Skeletal muscle cell (primary cell): ENCODE measurements at regions not wholly inside any gene's neighbourhood (a gene's known extent, or its start where the extent isn't known, plus 50 kb on each side); places are given as distances from the start of the nearest gene placed in this dataset.

Source experiments
- DNase-seq: peaks from one replicate; pipeline ENCODE4 v3.0.0-alpha.2; 2010; ENCODE audit warnings: low read depth
- H3K4me3 ChIP-seq: 2 replicates; pipeline ENCODE4 v1.5.1; 2011; ENCODE audit warnings: low read depth, mild to moderate bottlenecking, control low read depth, low read length, moderate library complexity

DNA sequence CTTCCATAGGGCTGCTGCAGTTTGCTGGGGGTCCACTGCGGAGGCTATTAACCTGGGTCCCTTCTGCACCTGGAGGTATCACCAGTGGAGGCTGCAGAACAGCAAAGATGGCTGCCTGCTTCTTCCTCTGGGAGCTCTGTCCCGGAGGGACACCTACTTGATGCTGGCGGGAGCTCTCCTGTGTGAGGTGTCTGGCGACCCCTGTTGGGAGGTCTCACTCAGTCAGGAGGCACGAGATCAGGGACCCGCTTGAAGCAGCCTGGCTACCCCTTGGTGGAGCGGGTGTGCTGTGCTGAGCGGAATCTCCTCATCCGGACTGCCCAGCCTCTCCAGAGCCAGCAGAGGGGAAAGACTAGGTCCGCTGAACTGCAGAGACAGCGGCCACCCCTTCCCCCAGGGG is 56.0 kb upstream of the CTXND1 start:
- no peak overlapping the region for H3K4me3 ChIP-seq
- no peak for DNase-seq

DNA sequence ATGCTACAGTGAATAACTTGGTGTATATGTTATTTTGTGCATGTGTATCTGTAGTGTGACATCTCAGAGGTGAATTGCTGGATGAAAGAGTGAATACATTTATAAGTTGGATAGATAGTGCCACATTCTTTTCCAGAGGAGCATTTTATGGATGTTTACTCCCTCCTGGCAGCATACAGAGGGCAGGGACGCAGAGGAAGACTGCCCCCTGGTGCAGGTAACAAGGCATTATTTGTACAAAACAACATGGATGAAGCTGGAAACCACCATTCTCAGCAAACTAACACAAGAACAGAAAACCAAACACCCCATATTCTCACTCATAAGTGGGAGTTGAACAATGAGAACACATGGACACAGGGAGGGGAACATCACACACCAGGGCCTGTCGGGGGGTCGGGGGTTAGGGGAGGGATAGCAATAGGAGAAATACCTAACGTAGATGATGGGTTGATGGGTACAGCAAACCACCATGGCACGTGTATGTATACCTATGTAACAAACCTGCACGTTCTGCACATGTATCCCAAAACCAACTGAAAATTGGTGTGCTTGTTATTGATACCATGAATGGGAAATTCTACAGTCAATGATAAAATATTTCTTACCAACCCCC is 57.9 kb upstream of the CTXND1 start:
- DNase-seq: no peak
- no peak overlapping the region for H3K4me3 ChIP-seq

DNA sequence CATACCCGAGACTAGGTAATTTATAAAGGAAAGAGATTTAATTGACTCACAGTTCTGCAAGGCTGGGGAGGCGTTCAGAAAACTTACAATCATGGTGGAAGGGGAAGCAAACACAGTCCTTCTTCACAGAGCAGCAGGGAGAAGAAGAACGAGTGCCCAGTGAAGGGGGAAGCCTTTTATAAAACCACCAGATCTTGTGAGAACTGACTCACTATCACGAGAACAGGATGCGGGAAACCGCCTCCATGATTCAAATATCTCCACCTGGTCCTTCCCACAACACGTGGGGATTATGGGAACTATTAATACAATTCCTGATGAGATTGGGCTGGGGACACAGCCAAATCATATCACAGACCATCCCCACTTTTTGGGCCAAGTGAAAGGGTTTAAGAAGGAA is 58.8 kb upstream of the CTXND1 start:
- no peak overlapping the region for H3K4me3 ChIP-seq
- DNase-seq: no peak

DNA sequence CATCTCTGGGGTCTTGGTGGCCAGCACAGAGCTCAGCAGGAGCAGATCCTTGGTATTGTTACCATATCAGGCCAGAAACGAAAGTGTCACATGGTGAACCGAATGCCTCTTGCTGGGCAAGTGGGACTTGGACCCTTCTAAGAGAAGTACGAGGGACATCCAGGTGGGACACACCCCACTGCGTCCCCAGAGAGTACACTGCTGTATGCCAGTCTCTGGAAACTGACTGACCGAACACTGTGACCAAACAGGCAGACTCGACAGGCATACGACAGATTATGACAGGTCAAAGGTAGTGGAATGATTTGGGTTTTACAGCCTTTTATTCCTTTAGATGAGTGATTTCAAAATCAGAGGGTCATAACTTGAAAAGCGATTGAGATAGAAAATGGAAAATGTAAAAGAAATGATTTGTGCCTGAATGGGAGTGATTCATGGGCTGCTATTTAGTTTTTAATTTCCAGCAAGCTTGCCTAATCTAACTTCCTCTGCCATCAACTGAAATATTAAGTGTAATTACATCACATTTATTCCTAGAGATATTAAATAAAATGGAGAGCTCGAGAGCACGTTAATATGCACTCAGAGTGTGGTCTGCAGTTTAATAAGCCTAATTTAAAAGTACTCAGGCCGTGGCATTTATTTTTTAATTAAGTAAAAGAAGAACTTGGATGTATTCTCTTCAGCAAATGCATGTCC is 63.4 kb upstream of the CTXND1 start:
- no peak for DNase-seq
- no peak overlapping the region for H3K4me3 ChIP-seq

DNA sequence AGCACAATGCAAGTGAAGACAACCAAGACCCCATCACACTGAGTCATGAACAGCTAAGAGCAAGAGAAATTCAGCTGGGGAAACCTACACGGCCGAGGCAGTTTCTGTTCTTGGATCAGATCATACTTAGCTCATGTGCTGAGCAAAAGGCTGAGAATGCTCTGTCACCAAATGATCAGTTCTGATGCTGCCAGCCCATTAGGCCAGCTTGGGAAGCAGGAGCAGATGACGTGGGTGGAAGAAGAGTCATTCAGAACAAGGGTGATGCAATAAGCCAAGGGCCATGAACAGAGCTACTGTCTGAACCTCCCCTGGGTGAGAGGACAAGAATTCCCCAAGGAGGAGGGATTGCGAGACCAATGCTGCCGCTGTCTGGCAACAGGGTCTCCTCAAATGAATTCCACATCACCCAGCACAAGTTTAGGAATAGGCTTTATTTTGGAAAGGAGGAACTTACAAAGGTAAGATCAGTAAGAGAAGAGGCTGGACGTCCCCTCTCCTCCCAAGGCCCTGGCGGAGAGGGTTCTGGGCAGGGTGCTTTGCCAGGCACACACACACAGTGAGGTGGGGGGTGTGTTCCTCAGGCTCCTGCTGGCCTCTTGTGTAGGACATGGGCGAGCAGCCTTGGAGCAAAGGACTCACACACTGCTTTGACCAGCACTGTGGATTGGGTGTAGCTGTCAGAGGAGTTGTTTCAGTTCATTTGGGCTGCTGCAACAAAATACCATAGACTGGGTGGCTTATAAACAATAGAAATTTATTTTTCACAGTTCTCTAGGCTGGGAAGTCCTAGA is 65.6 kb upstream of the CTXND1 start:
- no peak overlapping the region for H3K4me3 ChIP-seq
- peak; percentile 94 for DNase-seq

DNA sequence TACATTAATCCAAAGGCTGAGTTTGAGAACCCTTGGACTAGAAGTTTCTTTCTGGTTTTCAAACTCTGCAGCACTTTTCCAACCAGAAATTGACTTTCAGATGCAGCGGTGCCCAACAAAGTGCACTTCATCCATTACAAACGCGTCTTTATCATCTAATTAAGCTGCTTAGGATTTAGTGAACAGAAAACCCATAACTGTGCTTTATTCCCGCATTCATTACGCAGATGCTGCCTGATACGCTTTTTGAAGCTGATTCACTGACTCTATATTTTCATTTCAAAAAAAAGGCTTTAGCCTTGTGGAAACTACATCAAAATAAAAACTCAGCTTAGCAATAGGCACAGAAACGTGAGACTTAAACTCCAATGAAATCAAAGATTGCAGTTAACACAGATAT is 69.8 kb upstream of the CTXND1 start:
- no peak for DNase-seq
- H3K4me3 ChIP-seq: no peak overlapping the region

DNA sequence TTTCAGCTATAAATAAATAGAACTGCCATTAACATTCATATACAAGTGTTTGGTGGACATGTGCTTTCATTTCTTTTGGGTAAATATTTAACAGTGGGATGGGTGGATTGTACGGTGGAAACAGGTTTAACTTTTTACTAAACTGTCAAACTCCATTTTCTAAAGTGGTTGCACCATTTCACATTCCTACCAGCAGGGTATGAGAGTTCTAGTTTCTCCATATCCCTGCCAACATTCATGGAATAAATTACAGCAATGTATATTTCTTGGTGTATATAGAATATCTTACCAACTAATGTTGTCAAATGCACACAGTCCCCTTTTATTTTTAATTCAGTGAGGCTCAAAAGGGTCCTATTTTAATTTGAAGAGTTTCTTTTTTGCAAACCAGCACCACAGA is 71.3 kb upstream of the CTXND1 start:
- no peak for DNase-seq
- H3K4me3 ChIP-seq: no peak overlapping the region

DNA sequence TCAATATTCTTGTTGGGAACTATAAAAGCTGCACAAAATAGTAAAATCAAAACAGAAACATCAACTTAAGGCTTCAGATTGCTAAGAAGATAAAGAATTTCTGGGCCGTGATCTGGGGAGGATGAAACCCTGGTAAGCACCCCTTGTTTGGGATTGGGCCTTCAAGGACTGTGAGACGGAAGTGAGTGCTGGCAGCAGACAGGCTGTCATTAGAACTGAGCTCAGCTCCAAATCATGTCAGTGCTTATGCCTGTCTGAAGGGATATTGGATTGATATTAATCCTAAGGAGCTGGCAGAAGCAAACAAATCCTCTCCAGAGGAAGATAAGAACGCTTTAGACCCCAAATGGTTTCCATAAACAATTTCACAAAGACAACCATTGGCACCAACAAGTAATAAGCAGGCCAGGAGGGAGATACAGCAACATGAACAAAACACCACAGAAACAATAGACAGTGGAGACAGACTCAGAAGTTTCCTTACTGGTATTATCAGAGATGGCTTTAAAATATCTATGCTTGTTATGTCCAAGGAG is 72.6 kb upstream of the CTXND1 start:
- no peak for DNase-seq
- no peak overlapping the region for H3K4me3 ChIP-seq

DNA sequence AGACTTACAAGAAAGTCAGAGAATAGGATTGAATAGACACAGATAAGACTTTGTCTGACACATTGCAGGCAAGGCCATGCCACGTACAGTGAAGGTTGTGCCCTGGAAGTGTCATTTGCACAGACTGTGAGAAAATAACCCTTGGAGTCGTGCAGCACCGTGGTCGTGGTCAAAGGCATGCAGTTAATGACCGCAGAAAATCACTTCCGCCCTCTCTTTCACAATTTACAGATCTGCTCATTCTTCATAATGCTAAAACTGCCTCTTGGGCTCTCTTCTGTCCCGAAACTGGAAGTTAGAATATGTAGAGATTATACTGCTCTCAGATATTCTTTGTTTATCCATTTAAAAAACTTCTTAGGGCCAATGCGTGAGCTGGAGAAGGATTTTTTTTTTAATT is 73.2 kb upstream of the CTXND1 start:
- DNase-seq: no peak
- no peak overlapping the region for H3K4me3 ChIP-seq

DNA sequence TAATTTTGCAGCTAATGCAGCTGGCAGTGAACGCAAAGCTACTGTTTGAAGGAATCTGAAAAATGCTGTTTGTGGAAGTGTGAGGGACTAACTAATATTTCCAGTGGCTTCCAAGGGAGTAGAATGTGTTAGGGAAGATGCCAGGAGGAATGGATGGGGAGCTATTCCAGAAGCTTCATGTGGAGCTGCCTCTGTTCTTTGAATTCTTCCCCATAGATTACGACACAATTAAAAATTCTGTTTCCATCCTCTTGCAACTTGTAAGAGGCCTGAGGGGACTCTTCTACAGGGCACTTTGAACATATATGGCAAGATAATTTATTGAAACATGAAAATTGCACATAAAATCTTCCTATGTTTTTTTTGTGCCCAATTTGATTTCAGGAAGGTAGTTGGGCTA is 74.3 kb upstream of the CTXND1 start:
- no peak overlapping the region for H3K4me3 ChIP-seq
- DNase-seq: no peak

DNA sequence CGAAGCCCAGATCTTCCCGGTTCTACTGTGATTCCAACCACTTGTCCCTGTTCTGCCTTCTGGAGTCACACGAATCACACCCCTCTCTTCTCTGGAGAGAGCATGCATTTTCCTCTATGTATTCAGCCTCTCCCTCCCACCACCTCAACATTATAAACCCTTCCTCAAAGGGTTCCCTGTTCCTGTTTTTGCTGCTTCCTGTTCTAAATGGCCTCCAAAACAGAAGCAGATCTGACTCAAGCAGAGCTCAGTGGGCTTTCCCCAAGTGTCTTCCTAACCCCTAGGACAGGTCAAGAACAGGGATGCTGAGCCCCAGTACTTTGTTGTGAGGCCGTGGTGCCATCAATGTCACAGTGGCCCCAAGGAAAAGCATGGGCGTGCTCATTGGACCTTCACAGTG is 75.7 kb upstream of the ARNT2 start:
- DNase-seq: no peak

DNA sequence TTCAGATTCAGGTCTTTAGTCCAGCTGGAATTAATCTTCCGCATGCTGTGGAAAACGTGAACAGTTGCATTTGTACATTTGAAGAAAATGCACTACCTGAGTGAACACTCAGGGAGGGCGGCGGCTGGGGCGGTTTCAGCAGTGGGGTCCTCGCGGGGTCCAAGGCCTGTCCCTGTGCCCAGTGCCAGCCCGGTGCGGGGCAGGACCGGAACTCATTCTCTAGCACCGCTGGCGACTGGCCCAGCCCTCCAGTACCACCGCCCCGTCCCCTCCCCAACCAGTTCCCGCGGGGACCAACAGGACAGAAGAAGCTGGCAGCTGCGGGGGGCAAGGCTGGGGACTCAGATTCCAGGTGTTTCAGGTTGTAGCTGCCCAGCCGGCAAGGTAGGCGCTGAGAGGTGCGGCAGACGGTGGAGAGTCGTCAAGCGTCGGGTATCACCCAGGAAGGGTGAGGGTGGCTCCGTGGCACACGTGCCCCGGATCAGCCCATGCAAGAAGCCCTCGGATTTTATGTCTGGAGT is 72.2 kb upstream of the ARNT2 start:
- no peak overlapping the region for H3K4me3 ChIP-seq
- DNase-seq: no peak

More for the DNA sequence above, 75.7 kb upstream of the ARNT2 start:
- no peak overlapping the region for H3K4me3 ChIP-seq

DNA sequence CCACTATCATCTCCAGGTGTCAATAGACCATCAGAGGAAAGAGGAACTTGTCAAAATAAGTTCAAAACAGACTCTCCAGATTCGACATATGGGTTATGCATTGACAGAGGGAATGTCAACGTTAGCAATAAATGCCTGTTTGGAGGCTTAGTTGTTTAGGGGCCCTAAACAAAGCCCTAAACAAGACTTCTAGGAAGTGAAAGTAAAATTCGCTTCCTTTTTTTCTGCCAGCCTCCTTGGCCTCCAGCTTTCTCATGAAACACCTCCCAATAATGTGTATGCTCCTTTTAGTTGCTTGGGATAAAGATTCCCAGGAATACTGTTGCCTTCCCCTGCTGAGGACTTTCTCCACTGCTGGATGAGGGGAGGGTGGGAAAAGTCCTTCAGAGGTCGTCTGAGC is 70.9 kb upstream of the ARNT2 start:
- H3K4me3 ChIP-seq: no peak overlapping the region
- no peak for DNase-seq

DNA sequence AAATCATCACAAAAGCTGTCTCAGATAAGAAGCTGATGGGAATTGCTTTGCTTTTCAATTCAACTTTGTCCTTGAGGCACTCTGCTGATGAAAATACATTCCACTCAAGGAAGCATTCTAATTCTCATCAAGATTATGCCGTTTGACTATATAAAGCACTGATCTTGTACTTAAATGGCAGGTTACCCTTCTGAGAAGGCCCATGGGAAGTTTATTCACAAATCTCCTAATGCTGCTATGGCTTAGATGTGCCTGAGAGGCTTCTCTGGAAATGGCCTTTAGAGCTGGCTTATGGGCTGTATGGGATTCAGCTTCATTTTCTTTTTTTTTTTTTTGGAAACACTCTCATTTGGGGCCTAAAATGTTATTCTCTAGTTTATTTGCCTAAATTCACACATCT is 69.7 kb upstream of the ARNT2 start:
- H3K4me3 ChIP-seq: no peak overlapping the region
- no peak for DNase-seq

DNA sequence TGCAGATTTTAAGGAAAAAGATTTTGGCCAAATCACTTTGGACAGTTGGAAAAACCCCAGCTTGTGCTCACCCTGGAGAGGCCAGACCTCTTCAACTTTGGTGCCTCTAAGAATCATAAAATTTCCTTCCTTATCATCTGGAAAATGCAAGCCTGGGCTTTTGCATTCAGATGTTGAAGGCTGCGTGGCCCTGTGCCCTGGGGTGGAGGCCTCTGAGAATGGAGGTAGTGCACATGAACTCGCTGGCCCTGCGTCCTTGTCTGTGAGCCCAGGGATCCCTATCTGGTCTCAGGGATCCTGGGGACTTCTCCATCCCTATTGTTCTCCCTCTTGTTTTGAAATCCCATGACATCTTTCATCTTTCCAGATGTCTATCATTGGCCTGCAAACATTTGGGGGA is 64.6 kb upstream of the ARNT2 start:
- no peak for DNase-seq
- no peak overlapping the region for H3K4me3 ChIP-seq

DNA sequence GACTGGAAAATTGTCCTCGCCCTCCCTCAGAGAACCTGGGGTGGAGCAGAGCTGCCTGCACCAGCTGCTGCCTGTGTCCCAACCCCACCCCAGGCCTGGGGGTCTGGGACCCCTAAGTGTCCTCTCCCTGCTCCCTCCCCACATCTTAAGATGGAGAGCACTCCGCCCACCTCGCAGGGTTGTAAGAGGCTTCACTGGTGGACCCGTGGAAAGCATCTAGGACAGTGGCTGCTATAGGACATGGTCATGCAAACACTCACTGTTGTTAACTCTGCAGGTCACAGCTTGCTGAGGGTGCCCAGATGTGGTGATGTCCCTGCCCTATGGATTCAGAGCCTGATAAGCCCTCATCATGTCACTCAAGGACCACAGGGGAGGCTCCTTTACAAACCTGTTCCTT is 62.0 kb upstream of the ARNT2 start:
- DNase-seq: no peak

DNA sequence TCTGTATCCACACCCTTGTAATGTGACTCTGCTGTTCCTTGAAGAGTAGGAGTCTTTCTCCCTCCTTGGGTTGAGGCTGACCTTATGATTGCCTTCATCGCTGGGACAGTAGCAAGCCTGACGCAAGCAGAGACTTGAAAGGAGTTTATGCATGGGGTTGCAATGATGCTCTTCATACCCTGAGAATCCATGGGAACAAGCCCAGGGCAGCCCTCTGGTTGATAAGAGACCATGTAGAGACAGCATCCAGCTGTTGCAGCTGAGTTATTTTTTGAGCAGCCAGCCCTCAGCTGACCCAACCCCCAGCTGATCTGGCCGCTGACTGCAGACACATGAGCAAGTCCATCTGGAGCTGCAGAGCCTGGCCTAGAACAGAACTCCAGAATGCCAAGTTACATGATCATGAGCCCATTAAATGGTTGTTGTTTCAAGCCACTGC is 60.6 kb upstream of the ARNT2 start:
- no peak for DNase-seq
- H3K4me3 ChIP-seq: no peak overlapping the region

More for the DNA sequence above, 62.0 kb upstream of the ARNT2 start:
- H3K4me3 ChIP-seq: no peak overlapping the region

DNA sequence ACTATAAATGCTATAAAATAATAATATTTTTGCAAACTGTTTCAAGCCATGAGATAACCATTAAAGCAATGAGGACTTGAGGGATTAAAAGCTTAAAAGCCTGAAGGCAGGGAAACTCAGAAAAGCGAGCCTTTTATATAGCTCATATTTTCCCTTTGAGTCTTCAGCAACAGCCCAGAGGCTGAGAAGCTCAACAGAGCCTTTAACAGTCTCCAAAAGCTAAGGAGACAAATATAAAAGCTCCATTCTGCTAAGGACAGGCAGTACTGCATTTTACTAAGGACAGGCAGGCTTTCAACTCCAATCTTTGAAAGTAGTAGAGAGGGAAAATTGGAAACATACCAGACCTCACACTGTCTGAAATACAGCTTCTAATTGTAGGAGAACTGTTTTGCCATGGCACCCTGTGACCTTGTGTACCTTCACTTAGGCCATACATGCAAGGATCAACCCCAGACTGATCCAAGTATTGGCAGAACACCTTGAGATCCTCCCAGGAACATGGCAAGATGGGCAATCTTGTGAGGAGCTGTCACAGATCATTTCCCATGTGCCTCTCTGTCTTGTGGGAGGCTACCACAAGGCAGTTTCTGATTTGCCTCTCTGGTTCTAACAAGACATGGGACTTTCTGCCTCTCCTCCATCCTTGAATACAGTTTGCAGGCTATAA is 53.1 kb upstream of the ARNT2 start:
- no peak for DNase-seq
- no peak overlapping the region for H3K4me3 ChIP-seq
